ENCODE measurements at regions not wholly inside any gene's neighbourhood (a gene's known extent, or its start where the extent isn't known, plus 50 kb on each side); places are given as distances from the start of the nearest gene placed in this dataset.

DNA sequence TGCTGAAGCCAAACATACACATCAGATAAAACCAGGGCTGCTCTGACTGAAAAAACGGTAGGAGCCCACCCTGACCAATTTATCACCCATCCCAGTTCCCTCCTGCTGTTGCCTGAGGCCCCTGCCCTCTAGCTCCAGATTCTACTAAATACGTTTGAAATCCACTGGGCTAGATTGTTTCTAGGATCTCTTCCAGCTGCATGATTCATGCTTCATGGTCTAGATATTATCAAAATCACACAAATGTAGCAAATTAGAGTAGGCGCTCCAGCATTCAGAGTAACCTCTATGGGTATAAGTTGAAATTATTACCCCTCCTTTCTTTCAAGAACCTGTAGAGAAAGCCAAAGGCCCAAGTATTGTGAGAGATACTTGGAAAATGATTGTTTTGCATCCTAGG is 151.2 kb upstream of the FAM13C start:
- DNase-seq (ENCODE audit: low read depth) = no peak
- TF ChIP-seq, protein P1, sequence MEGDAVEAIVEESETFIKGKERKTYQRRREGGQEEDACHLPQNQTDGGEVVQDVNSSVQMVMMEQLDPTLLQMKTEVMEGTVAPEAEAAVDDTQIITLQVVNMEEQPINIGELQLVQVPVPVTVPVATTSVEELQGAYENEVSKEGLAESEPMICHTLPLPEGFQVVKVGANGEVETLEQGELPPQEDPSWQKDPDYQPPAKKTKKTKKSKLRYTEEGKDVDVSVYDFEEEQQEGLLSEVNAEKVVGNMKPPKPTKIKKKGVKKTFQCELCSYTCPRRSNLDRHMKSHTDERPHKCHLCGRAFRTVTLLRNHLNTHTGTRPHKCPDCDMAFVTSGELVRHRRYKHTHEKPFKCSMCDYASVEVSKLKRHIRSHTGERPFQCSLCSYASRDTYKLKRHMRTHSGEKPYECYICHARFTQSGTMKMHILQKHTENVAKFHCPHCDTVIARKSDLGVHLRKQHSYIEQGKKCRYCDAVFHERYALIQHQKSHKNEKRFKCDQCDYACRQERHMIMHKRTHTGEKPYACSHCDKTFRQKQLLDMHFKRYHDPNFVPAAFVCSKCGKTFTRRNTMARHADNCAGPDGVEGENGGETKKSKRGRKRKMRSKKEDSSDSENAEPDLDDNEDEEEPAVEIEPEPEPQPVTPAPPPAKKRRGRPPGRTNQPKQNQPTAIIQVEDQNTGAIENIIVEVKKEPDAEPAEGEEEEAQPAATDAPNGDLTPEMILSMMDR (IDR thresholded peaks at IDR 0.05; ENCODE audit: control insufficient read depth, insufficient read depth, low read depth, low read length, missing control alignments) = no peak
- H3K4me3 ChIP-seq (ENCODE audit: control insufficient read depth, low read depth, low read length) = no peak overlapping the region

DNA sequence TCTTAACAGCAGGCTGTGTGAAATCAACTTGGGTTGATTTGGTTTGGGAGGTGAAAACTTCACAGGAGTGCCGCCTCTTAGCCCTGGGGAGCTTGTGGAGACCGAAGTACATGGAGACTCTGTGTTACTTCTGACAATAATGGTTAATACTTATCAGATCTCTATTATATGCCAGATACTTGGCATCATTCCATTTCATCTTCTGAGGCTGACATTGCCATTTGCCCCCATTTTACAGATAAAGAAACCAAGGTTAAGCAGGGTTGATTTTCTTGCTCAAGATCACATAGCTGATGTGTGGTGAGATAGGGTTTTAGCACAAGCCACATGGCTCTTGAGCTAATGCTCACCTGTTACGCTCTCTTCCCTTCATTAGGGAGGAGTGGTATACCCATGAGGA is 150.6 kb upstream of the FAM13C start:
- TF ChIP-seq, protein P1 (IDR thresholded peaks at IDR 0.05; ENCODE audit: control insufficient read depth, insufficient read depth, low read depth, low read length, missing control alignments) = no peak
- H3K4me3 ChIP-seq (ENCODE audit: control insufficient read depth, low read depth, low read length) = no peak overlapping the region
- DNase-seq (ENCODE audit: low read depth) = no peak

DNA sequence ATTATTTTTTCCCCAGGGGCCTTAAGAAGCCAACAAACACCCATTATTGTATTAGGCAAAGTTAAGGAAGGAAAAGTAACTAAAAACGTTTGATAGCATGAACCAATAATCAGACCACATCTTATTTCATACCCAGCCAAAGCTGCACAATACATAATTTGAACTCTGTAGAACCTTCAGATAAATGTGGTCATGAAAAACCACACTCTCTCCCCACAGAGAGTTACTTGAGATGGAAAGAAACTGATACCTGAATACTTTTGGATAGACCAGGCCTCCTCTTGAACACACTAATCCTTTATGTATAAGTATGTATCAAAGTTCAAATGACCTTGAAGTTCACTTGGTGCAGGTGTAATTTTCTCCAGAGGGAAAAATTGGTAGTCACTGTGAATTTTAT is 146.6 kb upstream of the FAM13C start:
- H3K4me3 ChIP-seq (ENCODE audit: control insufficient read depth, low read depth, low read length) = no peak overlapping the region
- no peak for DNase-seq (ENCODE audit: low read depth)

DNA sequence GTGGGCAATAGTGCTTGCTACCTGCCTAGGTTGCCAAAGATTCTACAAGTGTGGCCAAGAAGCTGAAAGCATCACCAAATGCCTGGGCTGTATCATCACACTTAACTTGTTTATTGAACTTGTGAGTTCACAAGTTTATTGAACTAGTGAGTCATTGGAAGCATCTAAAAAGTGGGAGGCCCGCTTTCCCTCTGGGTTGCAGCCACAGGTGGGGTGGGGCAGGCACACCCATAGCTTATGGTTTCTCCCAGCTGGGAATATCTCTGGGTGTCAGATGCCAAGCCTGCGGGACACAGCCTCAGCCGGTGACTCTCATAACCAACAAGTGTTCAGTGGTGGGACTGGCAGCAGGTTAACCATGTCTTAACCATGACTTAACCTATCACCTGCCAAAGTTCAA is 145.9 kb upstream of the FAM13C start:
- DNase-seq (ENCODE audit: low read depth) = no peak

More for the DNA sequence above, 146.6 kb upstream of the FAM13C start:
- TF ChIP-seq, protein P1 (IDR thresholded peaks at IDR 0.05; ENCODE audit: control insufficient read depth, insufficient read depth, low read depth, low read length, missing control alignments) = no peak

DNA sequence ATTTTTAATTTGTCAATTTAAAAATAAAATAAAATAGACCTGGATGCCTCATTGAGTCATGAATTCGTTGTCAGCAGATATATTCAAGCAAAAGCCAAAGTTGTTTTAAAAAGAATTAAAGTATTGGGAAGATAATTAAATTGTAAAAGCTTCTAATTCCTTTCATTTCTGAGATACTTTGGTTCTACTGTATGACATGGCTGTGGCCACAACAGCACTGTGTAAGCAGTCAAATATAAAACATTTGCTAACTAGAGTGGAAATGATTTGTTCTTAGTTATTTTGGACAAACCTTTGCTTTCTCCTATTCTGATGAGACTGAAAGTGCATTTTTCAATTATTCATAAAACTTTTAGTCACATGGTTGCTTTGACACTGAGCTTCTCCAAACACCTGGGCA is 143.6 kb upstream of the FAM13C start:
- no peak for DNase-seq (ENCODE audit: low read depth)
- H3K4me3 ChIP-seq (ENCODE audit: control insufficient read depth, low read depth, low read length) = no peak overlapping the region
- TF ChIP-seq, protein P1 (IDR thresholded peaks at IDR 0.05; ENCODE audit: control insufficient read depth, insufficient read depth, low read depth, low read length, missing control alignments) = no peak

More for the DNA sequence above, 145.9 kb upstream of the FAM13C start:
- TF ChIP-seq, protein P1 (IDR thresholded peaks at IDR 0.05; ENCODE audit: control insufficient read depth, insufficient read depth, low read depth, low read length, missing control alignments) = no peak
- H3K4me3 ChIP-seq (ENCODE audit: control insufficient read depth, low read depth, low read length) = no peak overlapping the region

DNA sequence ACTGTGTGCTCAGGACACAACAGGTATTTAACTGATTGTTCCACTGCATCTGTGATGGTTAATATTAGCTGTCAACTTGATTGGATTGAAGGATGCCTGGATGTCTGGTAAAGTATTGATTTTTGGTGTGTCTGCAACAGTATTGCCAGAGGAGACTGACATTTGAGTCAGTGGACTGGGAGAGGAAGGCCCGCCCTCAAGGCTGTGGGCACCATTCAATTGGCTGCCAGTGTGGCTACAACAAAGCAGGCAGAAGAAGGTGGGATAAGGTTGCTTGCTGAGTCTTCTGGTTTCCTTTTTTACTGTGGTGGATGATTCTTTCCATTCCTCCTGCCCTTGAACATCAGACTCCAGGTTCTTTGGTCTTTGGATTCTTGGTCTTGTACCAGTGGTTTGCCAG is 137.1 kb upstream of the FAM13C start:
- H3K4me3 ChIP-seq (ENCODE audit: control insufficient read depth, low read depth, low read length) = no peak overlapping the region
- TF ChIP-seq, protein P1 (IDR thresholded peaks at IDR 0.05; ENCODE audit: control insufficient read depth, insufficient read depth, low read depth, low read length, missing control alignments) = no peak
- no peak for DNase-seq (ENCODE audit: low read depth)

DNA sequence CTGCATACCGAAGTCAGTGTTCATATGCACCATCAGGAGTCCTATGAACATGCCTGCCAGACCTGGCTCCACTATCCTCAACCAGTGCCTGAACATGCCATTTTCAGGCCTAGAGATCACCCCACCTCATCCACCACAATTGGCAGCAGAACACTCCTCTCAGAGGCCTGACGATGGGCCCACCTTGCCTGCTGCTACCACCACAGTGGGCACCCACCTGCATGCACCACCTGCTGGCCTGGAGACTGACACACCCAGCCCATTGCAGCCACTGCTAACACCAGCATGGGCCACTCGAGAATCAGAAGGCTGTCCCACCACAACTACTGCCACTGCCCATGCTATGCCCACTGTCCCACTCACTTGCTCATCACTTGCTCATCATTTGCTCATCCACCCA is 130.7 kb upstream of the FAM13C start:
- no peak overlapping the region for H3K4me3 ChIP-seq (ENCODE audit: control insufficient read depth, low read depth, low read length)
- no peak for DNase-seq (ENCODE audit: low read depth)
- TF ChIP-seq, protein P1 (IDR thresholded peaks at IDR 0.05; ENCODE audit: control insufficient read depth, insufficient read depth, low read depth, low read length, missing control alignments) = no peak
